Activated naive CD8-positive, alpha-beta T cell treated with anti-CD3 and anti-CD28 coated beads for 36 hours (primary cell): ENCODE measurements at regions not wholly inside any gene's neighbourhood (a gene's known extent, or its start where the extent isn't known, plus 50 kb on each side); places are given as distances from the start of the nearest gene placed in this dataset.

Experiments
- DNase-seq: peaks from one replicate; pipeline ENCODE4 v3.0.0; 2021
- H3K27ac Mint-ChIP-seq: one replicate; pipeline ENCODE4 v1.8.0; 2022; ENCODE audit warnings: mild to moderate bottlenecking, moderate library complexity, mixed read lengths
- H3K27me3 Mint-ChIP-seq: one replicate; pipeline ENCODE4 v1.8.0; 2022; ENCODE audit warnings: mild to moderate bottlenecking, mixed read lengths
- H3K36me3 Mint-ChIP-seq: one replicate; pipeline ENCODE4 v1.8.0; 2021; ENCODE audit warnings: mild to moderate bottlenecking, mixed read lengths
- H3K4me1 Mint-ChIP-seq: one replicate; pipeline ENCODE4 v1.8.0; 2021; ENCODE audit warnings: mixed read lengths
- H3K4me3 Mint-ChIP-seq: one replicate; pipeline ENCODE4 v1.8.0; 2022; ENCODE audit warnings: mild to moderate bottlenecking, moderate library complexity, mixed read lengths
- H3K9me3 Mint-ChIP-seq: one replicate; pipeline ENCODE4 v1.8.0; 2022; ENCODE audit warnings: mixed read lengths

- no peak for DNase-seq
- H3K36me3 Mint-ChIP-seq, result no peaks in the 10 kb centered on the region
- peaks cover 3% of the 10 kb centered on the region for H3K27me3 Mint-ChIP-seq
- no peak overlapping the region for H3K27ac Mint-ChIP-seq
- no peaks in the 10 kb centered on the region for H3K4me1 Mint-ChIP-seq
- H3K9me3 Mint-ChIP-seq, result no peaks in the 10 kb centered on the region
- no peak overlapping the region for H3K4me3 Mint-ChIP-seq
Measured at GRCh38 chr3:160106905-160107861, 118.0 kb upstream of the C3orf80 start.

GRCh38 chr3:160108362-160108761 is 116.9 kb upstream of the C3orf80 start:
- H3K27ac Mint-ChIP-seq, result no peak overlapping the region
- no peak overlapping the region for H3K4me3 Mint-ChIP-seq
- DNase-seq, result no peak
- no peaks in the 10 kb centered on the region for H3K36me3 Mint-ChIP-seq
- H3K4me1 Mint-ChIP-seq, result no peaks in the 10 kb centered on the region
- no peaks in the 10 kb centered on the region for H3K9me3 Mint-ChIP-seq
- H3K27me3 Mint-ChIP-seq, result peaks cover 8% of the 10 kb centered on the region

DNA sequence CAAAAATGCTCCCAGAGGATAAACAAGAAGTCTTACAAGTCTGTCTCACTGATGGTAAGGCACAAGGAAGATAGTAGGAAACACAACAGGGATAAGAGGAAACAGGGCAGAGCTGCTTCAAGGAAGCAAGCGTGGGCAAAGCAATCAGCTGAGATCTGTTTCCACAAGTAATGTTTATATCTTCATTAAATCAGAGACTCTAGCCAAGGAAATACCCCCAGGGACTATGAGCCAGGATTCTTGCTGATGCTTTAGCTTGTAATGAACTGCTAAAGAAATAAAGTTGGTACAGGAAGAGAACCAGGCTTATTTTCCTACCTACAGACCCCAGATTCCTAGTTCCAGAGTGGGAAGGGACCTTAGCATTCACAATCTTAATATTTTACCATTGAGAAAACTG is 112.7 kb upstream of the C3orf80 start:
- Mint-ChIP-seq H3K36me3 (no peaks in the 10 kb centered on the region), H3K4me3 (no peak overlapping the region), H3K9me3 (no peaks in the 10 kb centered on the region), H3K4me1 (no peaks in the 10 kb centered on the region), H3K27ac (no peak overlapping the region), H3K27me3 (peaks cover 11% of the 10 kb centered on the region)
- DNase-seq, result no peak

DNA sequence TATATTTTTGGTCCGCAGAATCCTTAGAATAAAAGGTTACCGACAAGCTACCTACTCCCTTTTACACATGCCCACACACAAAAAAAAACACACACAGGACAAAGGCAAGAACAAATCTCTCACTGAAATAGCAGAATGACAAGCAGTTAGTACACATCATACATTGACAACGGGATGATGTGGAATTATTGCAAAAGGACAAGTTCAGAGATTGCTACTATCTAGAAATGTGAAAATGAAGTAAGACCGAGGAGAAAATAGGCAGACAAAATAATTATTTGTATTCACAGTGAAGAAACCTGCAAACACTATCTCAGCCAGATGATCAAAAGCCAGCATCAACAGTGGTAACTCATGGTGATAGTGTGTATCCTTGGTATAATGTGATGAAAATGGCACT is 112.2 kb upstream of the C3orf80 start:
- Mint-ChIP-seq H3K9me3 (no peaks in the 10 kb centered on the region), H3K36me3 (no peaks in the 10 kb centered on the region), H3K4me3 (no peak overlapping the region)

DNA sequence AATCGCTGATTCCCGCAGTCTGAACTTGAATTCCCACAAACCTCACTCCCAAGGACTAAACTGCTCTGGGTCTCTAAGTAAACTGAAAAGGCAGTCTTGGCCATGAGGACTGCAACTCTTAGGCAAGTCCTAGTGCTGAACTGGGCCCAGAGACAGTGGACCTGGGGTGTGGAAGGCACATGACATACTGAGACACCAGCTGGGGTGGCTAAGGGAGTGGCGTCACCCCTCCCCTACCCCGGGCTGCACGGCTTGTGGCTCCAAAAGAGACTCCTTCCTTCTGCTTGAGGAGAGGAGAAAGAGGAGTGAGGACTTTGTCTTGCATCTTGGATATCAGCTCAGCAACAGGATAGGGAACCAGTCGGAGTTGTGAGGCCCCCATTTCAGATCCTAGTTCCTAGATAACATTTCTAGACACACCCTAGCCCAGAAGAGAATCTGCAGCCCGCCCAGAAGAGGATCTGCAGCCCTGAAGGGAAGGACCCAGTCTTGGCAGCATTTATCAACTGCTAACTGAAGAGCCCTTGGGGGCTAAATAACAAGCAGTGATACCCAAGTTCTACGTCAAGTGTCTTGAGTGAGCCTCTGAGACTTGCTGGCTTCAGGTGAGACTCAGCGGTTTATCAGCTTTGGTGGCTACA is 110.7 kb upstream of the C3orf80 start:
- Mint-ChIP-seq H3K4me3 (no peak overlapping the region), H3K27me3 (peaks cover 23% of the 10 kb centered on the region), H3K4me1 (no peaks in the 10 kb centered on the region), H3K27ac (no peak overlapping the region), H3K36me3 (no peaks in the 10 kb centered on the region), H3K9me3 (no peaks in the 10 kb centered on the region)
- no peak for DNase-seq

More for the DNA sequence above, 112.2 kb upstream of the C3orf80 start:
- Mint-ChIP-seq H3K4me1 (no peaks in the 10 kb centered on the region), H3K27ac (no peak overlapping the region), H3K27me3 (peaks cover 15% of the 10 kb centered on the region)
- no peak for DNase-seq

DNA sequence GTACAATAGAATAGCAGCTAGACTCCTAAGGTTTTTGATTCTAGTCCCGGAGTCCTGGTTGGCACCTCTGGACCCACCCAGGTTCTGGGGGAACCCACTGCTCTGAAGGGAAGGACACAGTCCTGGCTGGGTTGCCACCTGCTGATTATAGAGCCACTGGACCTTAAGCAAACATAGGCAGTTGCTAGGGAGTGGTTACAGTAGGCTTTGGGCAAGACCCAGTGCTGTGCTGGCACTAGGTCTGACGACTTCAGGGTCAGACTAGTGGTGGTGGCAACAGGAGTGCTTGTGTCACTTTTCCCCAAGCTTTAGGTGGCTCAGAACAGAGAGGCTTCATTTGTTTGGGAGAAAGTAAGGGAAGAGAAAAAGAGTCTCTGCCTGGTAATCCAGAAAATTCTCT is 109.8 kb upstream of the C3orf80 start:
- H3K27ac Mint-ChIP-seq, result no peak overlapping the region
- H3K4me3 Mint-ChIP-seq, result no peak overlapping the region
- no peaks in the 10 kb centered on the region for H3K4me1 Mint-ChIP-seq
- DNase-seq, result no peak
- peaks cover 3% of the 10 kb centered on the region for H3K9me3 Mint-ChIP-seq
- peaks cover 3% of the 10 kb centered on the region for H3K36me3 Mint-ChIP-seq
- H3K27me3 Mint-ChIP-seq, result peaks cover 30% of the 10 kb centered on the region

- H3K9me3 Mint-ChIP-seq, result peaks cover 5% of the 10 kb centered on the region
- no peak overlapping the region for H3K27ac Mint-ChIP-seq
- no peaks in the 10 kb centered on the region for H3K4me1 Mint-ChIP-seq
- no peak overlapping the region for H3K4me3 Mint-ChIP-seq
- DNase-seq, result no peak
- H3K27me3 Mint-ChIP-seq, result peaks cover 13% of the 10 kb centered on the region
- H3K36me3 Mint-ChIP-seq, result peaks cover 4% of the 10 kb centered on the region
Measured at GRCh38 chr3:160124224-160124623, 101.0 kb upstream of the C3orf80 start.

DNA sequence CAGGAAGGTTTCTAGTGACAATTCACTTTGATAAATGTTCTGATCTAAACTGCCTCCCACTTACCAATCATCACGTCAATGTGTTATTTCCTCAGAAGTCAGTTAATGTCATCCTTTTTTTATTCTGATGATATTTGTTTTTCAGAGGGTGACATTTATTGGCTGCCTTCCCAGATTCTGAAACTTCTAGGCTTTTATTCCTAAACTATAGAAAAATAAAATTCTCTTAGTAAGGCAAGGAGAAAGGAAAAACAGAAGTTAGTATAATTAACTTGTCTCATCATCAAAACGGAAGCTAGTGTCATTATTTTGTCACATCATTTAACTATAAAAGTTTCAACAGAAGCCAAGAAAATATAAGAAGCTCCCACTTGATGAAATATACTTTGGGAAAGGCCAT is 100.0 kb upstream of the C3orf80 start:
- peaks cover 2% of the 10 kb centered on the region for H3K36me3 Mint-ChIP-seq
- peaks cover 9% of the 10 kb centered on the region for H3K27me3 Mint-ChIP-seq
- no peaks in the 10 kb centered on the region for H3K4me1 Mint-ChIP-seq
- H3K9me3 Mint-ChIP-seq, result peaks cover 3% of the 10 kb centered on the region
- H3K4me3 Mint-ChIP-seq, result no peak overlapping the region
- H3K27ac Mint-ChIP-seq, result no peak overlapping the region
- DNase-seq, result no peak

DNA sequence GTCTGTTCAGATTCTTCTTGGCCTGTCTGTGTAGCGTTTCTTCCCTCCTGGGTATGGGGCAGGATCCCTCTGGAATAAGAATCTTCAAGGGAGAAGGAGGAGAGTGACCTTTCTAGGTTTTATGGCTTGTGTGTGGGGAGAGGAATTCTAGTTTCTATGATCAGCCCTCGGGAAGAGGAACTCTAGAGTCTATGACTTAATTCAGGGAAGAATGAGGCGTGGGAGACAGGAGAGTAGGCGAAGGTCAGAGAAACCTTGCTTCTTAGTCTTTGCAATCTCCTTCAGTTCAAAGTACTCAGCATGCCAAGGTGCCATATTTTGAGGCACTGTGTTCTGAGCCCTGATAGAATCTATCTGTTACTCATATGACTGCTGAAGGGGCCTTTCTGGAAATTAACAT is 99.2 kb upstream of the C3orf80 start:
- Mint-ChIP-seq H3K27me3 (peaks cover 7% of the 10 kb centered on the region), H3K4me3 (no peak overlapping the region), H3K9me3 (no peaks in the 10 kb centered on the region), H3K27ac (no peak overlapping the region), H3K36me3 (no peaks in the 10 kb centered on the region), H3K4me1 (no peaks in the 10 kb centered on the region)
- DNase-seq, result no peak

DNA sequence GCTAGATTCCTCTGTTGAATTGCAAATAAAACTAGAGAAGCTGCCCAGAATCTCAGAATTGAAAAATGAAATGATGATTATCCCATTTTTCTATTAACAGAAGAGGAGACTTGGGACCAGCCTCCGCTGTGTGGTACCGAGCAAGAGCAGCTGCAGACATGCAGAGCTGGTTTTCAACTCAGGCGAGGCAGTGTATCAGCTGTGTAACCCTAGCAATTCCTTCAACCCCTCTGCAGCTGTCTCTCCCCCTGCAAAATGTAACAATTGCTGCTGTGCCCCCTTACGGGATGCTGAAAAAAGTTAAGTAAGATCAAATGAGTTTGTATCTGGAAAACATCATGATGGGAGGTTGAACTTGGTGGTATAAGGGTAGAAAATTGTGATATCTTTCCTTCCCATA is 98.5 kb upstream of the C3orf80 start:
- Mint-ChIP-seq H3K4me3 (no peak overlapping the region), H3K27ac (no peak overlapping the region), H3K36me3 (no peaks in the 10 kb centered on the region), H3K4me1 (no peaks in the 10 kb centered on the region), H3K9me3 (no peaks in the 10 kb centered on the region), H3K27me3 (peaks cover 7% of the 10 kb centered on the region)
- DNase-seq, result no peak

DNA sequence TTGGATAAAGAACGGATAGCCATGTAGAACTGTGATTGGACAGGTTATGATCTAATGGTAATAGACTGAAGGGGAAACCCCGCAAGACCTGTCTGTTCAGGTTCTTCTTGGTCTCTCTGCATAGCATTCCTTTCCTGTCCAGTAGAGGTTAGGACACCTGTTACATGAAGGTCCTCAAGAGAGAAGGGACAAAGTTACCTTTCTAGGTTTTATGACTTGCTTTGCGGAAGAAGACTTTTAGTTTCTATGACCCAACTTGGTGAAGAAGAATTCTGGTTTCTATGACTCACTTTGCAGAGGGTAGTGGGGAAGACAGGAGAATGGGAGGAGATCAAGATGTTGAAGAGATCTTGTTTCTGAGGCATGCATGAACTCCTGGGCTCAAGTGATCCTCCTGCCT is 97.9 kb upstream of the C3orf80 start:
- no peak overlapping the region for H3K4me3 Mint-ChIP-seq
- no peaks in the 10 kb centered on the region for H3K4me1 Mint-ChIP-seq
- no peaks in the 10 kb centered on the region for H3K36me3 Mint-ChIP-seq
- peaks cover 7% of the 10 kb centered on the region for H3K27me3 Mint-ChIP-seq
- H3K9me3 Mint-ChIP-seq, result no peaks in the 10 kb centered on the region
- no peak overlapping the region for H3K27ac Mint-ChIP-seq
- no peak for DNase-seq

GRCh38 chr3:160128056-160128455 is 97.2 kb upstream of the C3orf80 start:
- H3K4me3 Mint-ChIP-seq, result no peak overlapping the region
- DNase-seq, result no peak
- H3K27ac Mint-ChIP-seq, result no peak overlapping the region
- no peaks in the 10 kb centered on the region for H3K36me3 Mint-ChIP-seq
- peaks cover 7% of the 10 kb centered on the region for H3K27me3 Mint-ChIP-seq
- H3K4me1 Mint-ChIP-seq, result no peaks in the 10 kb centered on the region
- H3K9me3 Mint-ChIP-seq, result no peaks in the 10 kb centered on the region

- no peak overlapping the region for H3K4me3 Mint-ChIP-seq
- no peak overlapping the region for H3K27ac Mint-ChIP-seq
- H3K36me3 Mint-ChIP-seq, result no peaks in the 10 kb centered on the region
- H3K9me3 Mint-ChIP-seq, result no peaks in the 10 kb centered on the region
- DNase-seq, result no peak
- H3K4me1 Mint-ChIP-seq, result no peaks in the 10 kb centered on the region
- peaks cover 7% of the 10 kb centered on the region for H3K27me3 Mint-ChIP-seq
Measured at GRCh38 chr3:160129459-160130061, 95.7 kb upstream of the C3orf80 start.

DNA sequence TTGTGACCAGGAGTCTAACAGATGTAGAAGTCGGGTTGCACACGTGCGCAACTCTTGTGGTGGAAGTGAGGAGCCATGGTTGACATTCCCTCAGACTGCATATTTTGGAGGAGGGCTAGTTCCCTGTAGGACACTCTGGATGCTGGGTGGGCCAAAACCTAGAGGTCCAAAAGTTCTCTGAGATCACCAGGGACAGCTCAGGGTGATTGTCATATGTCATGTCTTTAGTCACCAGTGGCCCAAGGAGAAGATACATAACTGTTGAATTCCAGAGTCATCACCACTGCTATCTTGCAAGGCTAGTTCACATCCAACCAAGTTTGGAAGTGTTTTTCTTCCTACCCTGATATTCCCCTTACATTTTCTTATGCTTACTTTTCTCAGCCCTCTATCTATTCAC is 95.2 kb upstream of the C3orf80 start:
- H3K9me3 Mint-ChIP-seq, result no peaks in the 10 kb centered on the region
- peaks cover 7% of the 10 kb centered on the region for H3K27me3 Mint-ChIP-seq

GRCh38 chr3:160130950-160131349 is 94.3 kb upstream of the C3orf80 start:
- Mint-ChIP-seq H3K4me1 (no peaks in the 10 kb centered on the region), H3K36me3 (no peaks in the 10 kb centered on the region), H3K9me3 (no peaks in the 10 kb centered on the region)

More for the DNA sequence above, 95.2 kb upstream of the C3orf80 start:
- no peak overlapping the region for H3K4me3 Mint-ChIP-seq
- DNase-seq, result no peak
- no peak overlapping the region for H3K27ac Mint-ChIP-seq
- no peaks in the 10 kb centered on the region for H3K4me1 Mint-ChIP-seq
- no peaks in the 10 kb centered on the region for H3K36me3 Mint-ChIP-seq

More at GRCh38 chr3:160130950-160131349, 94.3 kb upstream of the C3orf80 start:
- Mint-ChIP-seq H3K27ac (no peak overlapping the region), H3K27me3 (peaks cover 7% of the 10 kb centered on the region), H3K4me3 (no peak overlapping the region)
- DNase-seq, result no peak
